ENCODE measurements at regions not wholly inside any gene's neighbourhood (a gene's known extent, or its start where the extent isn't known, plus 50 kb on each side); places are given as distances from the start of the nearest gene placed in this dataset.
"Not testable (repeated sequence)": the region's sequence is repeated elsewhere in the genome, so short reads cannot be mapped to it uniquely, and the experiment has no call there.

- not testable (repeated sequence) for DNase-seq (ENCODE audit: low spot score)
These were observed 136.9 kb upstream of the PLGLB2 start for GRCh38 chr2:87610974-87611373.

GRCh38 chr2:87611416-87611815 lies 136.5 kb upstream of the PLGLB2 start:
- DNase-seq (ENCODE audit: low spot score), result not testable (repeated sequence)

GRCh38 chr2:87611956-87612355 lies 135.9 kb upstream of the PLGLB2 start:
- not testable (repeated sequence) for DNase-seq (ENCODE audit: low spot score)

- not testable (repeated sequence) for DNase-seq (ENCODE audit: low spot score)
These were observed 133.0 kb upstream of the PLGLB2 start for GRCh38 chr2:87614829-87615434.

GRCh38 chr2:87619121-87619520 lies 128.8 kb upstream of the PLGLB2 start:
- DNase-seq (ENCODE audit: low spot score), result not testable (repeated sequence)

GRCh38 chr2:87621139-87621538 lies 126.7 kb upstream of the PLGLB2 start:
- DNase-seq (ENCODE audit: low spot score), result not testable (repeated sequence)

GRCh38 chr2:87622720-87623119 lies 125.2 kb upstream of the PLGLB2 start:
- DNase-seq (ENCODE audit: low spot score), result not testable (repeated sequence)

GRCh38 chr2:87629491-87630458 lies 118.1 kb upstream of the PLGLB2 start:
- not testable (repeated sequence) for DNase-seq (ENCODE audit: low spot score)

- not testable (repeated sequence) for DNase-seq (ENCODE audit: low spot score)
These were observed 117.0 kb upstream of the PLGLB2 start for GRCh38 chr2:87630892-87631291.

- DNase-seq (ENCODE audit: low spot score), result not testable (repeated sequence)
These were observed 116.5 kb upstream of the PLGLB2 start for GRCh38 chr2:87631402-87631801.

GRCh38 chr2:87633287-87633963 lies 114.5 kb upstream of the PLGLB2 start:
- not testable (repeated sequence) for DNase-seq (ENCODE audit: low spot score)

- not testable (repeated sequence) for DNase-seq (ENCODE audit: low spot score)
These were observed 113.8 kb upstream of the PLGLB2 start for GRCh38 chr2:87634106-87634505.

GRCh38 chr2:87634971-87635650 lies 112.8 kb upstream of the PLGLB2 start:
- DNase-seq (ENCODE audit: low spot score), result not testable (repeated sequence)

- DNase-seq (ENCODE audit: low spot score), result not testable (repeated sequence)
These were observed 111.6 kb upstream of the PLGLB2 start for GRCh38 chr2:87636246-87636645.

GRCh38 chr2:87636735-87637134 lies 111.2 kb upstream of the PLGLB2 start:
- DNase-seq (ENCODE audit: low spot score), result not testable (repeated sequence)

- not testable (repeated sequence) for DNase-seq (ENCODE audit: low spot score)
These were observed 110.5 kb upstream of the PLGLB2 start for GRCh38 chr2:87637249-87637990.

- DNase-seq (ENCODE audit: low spot score), result not testable (repeated sequence)
These were observed 109.6 kb upstream of the PLGLB2 start for GRCh38 chr2:87638114-87638807.

- DNase-seq (ENCODE audit: low spot score), result not testable (repeated sequence)
These were observed 109.0 kb upstream of the PLGLB2 start for GRCh38 chr2:87638872-87639271.

GRCh38 chr2:87639801-87640440 lies 108.0 kb upstream of the PLGLB2 start:
- DNase-seq (ENCODE audit: low spot score), result not testable (repeated sequence)

All from LoVo (cell line).